Stimulated activated CD4-positive, alpha-beta T cell treated with anti-CD3 and anti-CD28 coated beads, Interleukin-2, amount 100 ng/mL, for 24 hours (primary cell): ENCODE measurements at regions not wholly inside any gene's neighbourhood (a gene's known extent, or its start where the extent isn't known, plus 50 kb on each side); places are given as distances from the start of the nearest gene placed in this dataset.
"Not testable (repeated sequence)": the region's sequence is repeated elsewhere in the genome, so short reads cannot be mapped to it uniquely, and the experiment has no call there.

Experiments
- DNase-seq, 2 donors: peaks; one replicate each; pipeline ENCODE4 v3.0.0-alpha.2; 2020

- no peak for DNase-seq
Observed at GRCh38 chr15:96585484-96586386, 255.2 kb downstream of the NR2F2 start.

- DNase-seq = no peak
Observed at GRCh38 chr15:96586901-96587300, 256.4 kb downstream of the NR2F2 start.

- DNase-seq = no peak
Observed at GRCh38 chr15:96589864-96590263, 259.4 kb downstream of the NR2F2 start.

GRCh38 chr15:96593735-96594134, 263.2 kb downstream of the NR2F2 start:
- DNase-seq = no peak

GRCh38 chr15:96595951-96596350, 265.5 kb downstream of the NR2F2 start:
- no peak for DNase-seq

GRCh38 chr15:96598514-96598913, 268.0 kb downstream of the NR2F2 start:
- no peak for DNase-seq

- DNase-seq = no peak
Observed at GRCh38 chr15:96599268-96599667, 268.8 kb downstream of the NR2F2 start.

GRCh38 chr15:96600350-96600749, 269.9 kb downstream of the NR2F2 start:
- DNase-seq = no peak

GRCh38 chr15:96606617-96607016, 276.1 kb downstream of the NR2F2 start:
- no peak for DNase-seq

GRCh38 chr15:96610757-96611156, 280.3 kb downstream of the NR2F2 start:
- DNase-seq = no peak

- DNase-seq = no peak
Observed at GRCh38 chr15:96612917-96613316, 282.4 kb downstream of the NR2F2 start.

- no peak for DNase-seq
Observed at GRCh38 chr15:96619174-96619573, 288.7 kb downstream of the NR2F2 start.

- no peak for DNase-seq
Observed at GRCh38 chr15:96622714-96623113, 292.2 kb downstream of the NR2F2 start.

- DNase-seq = no peak
Observed at GRCh38 chr15:96625256-96625655, 294.8 kb downstream of the NR2F2 start.

GRCh38 chr15:96627031-96627568, 296.6 kb downstream of the NR2F2 start:
- DNase-seq = no peak

GRCh38 chr15:96629511-96629910, 299.0 kb downstream of the NR2F2 start:
- DNase-seq = no peak

- DNase-seq = no peak
Observed at GRCh38 chr15:96638793-96639192, 308.3 kb downstream of the NR2F2 start.

GRCh38 chr15:96645796-96646195, 315.3 kb downstream of the NR2F2 start:
- no peak for DNase-seq

GRCh38 chr15:96648866-96649265, 318.4 kb downstream of the NR2F2 start:
- no peak for DNase-seq

- no peak for DNase-seq
Observed at GRCh38 chr15:96657096-96657495, 326.6 kb downstream of the NR2F2 start.

GRCh38 chr15:96666979-96667378, 336.5 kb downstream of the NR2F2 start:
- not testable (repeated sequence) for DNase-seq

- no peak for DNase-seq
Observed at GRCh38 chr15:96670389-96670788, 339.9 kb downstream of the NR2F2 start.

GRCh38 chr15:96672629-96673028, 342.1 kb downstream of the NR2F2 start:
- DNase-seq = no peak

GRCh38 chr15:96678386-96678785, 347.9 kb downstream of the NR2F2 start:
- no peak for DNase-seq
